HG03342 (cell line): ENCODE measurements at regions not wholly inside any gene's neighbourhood (a gene's known extent, or its start where the extent isn't known, plus 50 kb on each side); places are given as distances from the start of the nearest gene placed in this dataset.

Experiments used
- ATAC-seq: cut with Tn5 transposase; IDR thresholded peaks from one replicate; pipeline ENCODE4 v1.9.1; 2021; ENCODE audit warnings: mild to moderate bottlenecking, moderate library complexity; ENCODE audit not compliant: unreplicated experiment

GRCh38 chr6:164188861-164189260 lies 774.3 kb downstream of the QKI start:
- ATAC-seq, result no peak

- no peak for ATAC-seq
Measured at GRCh38 chr6:164185471-164185871, 771.0 kb downstream of the QKI start.

- ATAC-seq, result no peak
Measured at GRCh38 chr6:164184410-164184809, 769.9 kb downstream of the QKI start.

GRCh38 chr6:164183556-164184123 lies 769.1 kb downstream of the QKI start:
- no peak for ATAC-seq

GRCh38 chr6:164178679-164179332 lies 764.3 kb downstream of the QKI start:
- ATAC-seq, result no peak

- no peak for ATAC-seq
Measured at GRCh38 chr6:164169355-164169754, 754.8 kb downstream of the QKI start.

- no peak for ATAC-seq
Measured at GRCh38 chr6:164168595-164168994, 754.1 kb downstream of the QKI start.

- ATAC-seq, result no peak
Measured at GRCh38 chr6:164167873-164168405, 753.4 kb downstream of the QKI start.

GRCh38 chr6:164166996-164167395 lies 752.5 kb downstream of the QKI start:
- no peak for ATAC-seq

GRCh38 chr6:164166515-164166914 lies 752.0 kb downstream of the QKI start:
- ATAC-seq, result no peak

GRCh38 chr6:164164876-164165275 lies 750.4 kb downstream of the QKI start:
- ATAC-seq, result no peak

GRCh38 chr6:164163239-164163638 lies 748.7 kb downstream of the QKI start:
- no peak for ATAC-seq

- ATAC-seq, result no peak
Measured at GRCh38 chr6:164159061-164159460, 744.5 kb downstream of the QKI start.

GRCh38 chr6:164154588-164154987 lies 740.1 kb downstream of the QKI start:
- ATAC-seq, result no peak

- ATAC-seq, result no peak
Measured at GRCh38 chr6:164152611-164153010, 738.1 kb downstream of the QKI start.

- ATAC-seq, result no peak
Measured at GRCh38 chr6:164151161-164152120, 736.9 kb downstream of the QKI start.

GRCh38 chr6:164150232-164150631 lies 735.7 kb downstream of the QKI start:
- ATAC-seq, result no peak

- no peak for ATAC-seq
Measured at GRCh38 chr6:164148788-164149187, 734.3 kb downstream of the QKI start.

GRCh38 chr6:164144316-164144715 lies 729.8 kb downstream of the QKI start:
- no peak for ATAC-seq

- no peak for ATAC-seq
Measured at GRCh38 chr6:164142322-164142721, 727.8 kb downstream of the QKI start.

- no peak for ATAC-seq
Measured at GRCh38 chr6:164135511-164136132, 721.1 kb downstream of the QKI start.
